CD4-positive, alpha-beta T cell treated with Interleukin-1 beta for 1 hour (primary cell): ENCODE measurements at regions not wholly inside any gene's neighbourhood (a gene's known extent, or its start where the extent isn't known, plus 50 kb on each side); places are given as distances from the start of the nearest gene placed in this dataset.

ENCODE experiments used
- DNase-seq, 2 donors: peaks; one replicate each; pipeline ENCODE4 v3.0.0-alpha.2; 2020 to 2022

DNA sequence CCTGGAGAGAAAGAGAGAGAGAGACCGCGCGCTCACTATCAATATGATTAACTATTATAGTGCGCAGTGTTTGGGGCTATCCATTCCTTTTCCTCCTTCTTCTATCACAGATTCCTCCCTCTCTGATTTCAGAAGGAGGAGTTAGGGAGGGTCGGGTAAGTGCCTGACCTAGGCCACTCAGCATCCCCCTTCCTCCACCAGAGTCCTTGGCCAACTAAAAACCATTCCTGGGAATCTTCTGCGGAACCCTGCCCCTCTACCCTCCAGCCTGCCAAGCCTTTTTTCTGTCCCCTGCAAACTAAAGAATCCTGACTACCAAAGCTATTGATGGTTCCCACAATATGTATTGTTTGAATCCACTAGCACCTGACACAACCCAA lies 256.2 kb upstream of the NFE2L3 start:
- no peak for DNase-seq

GRCh38 chr7:25897261-25897782 lies 254.7 kb upstream of the NFE2L3 start:
- DNase-seq: no peak

DNA sequence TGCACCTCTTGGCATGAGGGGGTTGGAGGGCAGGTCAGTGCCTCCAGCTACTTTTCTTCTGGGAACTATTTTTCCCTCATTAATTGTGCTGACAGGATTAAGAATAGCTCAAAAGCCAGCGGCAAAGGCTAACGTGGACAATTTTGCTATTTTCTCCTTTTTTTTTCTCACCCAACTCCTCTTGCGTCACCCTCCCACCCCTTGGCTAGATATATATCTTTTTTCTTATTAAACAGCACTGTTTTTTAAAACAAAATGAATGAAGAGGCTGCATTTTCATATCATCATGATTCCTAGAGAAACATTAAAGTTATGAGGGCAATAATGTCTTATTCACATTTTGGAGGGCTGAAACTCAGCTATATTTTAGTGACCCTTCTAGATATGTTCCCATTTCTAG lies 251.8 kb upstream of the NFE2L3 start:
- DNase-seq: no peak

DNA sequence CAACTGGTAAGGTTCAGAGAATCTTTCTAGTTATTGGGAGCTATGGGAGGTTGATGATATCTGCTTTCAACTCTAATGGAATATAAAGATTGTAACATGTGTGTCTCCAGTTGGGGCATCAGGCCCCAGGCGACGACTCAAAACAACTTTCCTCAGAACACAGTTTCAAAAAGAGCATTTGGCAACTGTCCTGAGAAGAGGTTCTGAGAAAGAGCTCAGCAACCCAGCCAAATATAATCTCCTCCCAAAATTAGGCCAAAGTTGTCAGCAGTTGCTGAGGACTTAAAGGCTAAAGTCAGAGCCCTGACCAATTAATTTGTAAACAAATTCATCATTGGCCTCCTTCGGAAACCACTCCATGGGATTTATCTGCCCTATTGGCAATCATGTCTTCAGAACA lies 251.1 kb upstream of the NFE2L3 start:
- DNase-seq: no peak

GRCh38 chr7:25901658-25902057 lies 250.3 kb upstream of the NFE2L3 start:
- DNase-seq: no peak

DNA sequence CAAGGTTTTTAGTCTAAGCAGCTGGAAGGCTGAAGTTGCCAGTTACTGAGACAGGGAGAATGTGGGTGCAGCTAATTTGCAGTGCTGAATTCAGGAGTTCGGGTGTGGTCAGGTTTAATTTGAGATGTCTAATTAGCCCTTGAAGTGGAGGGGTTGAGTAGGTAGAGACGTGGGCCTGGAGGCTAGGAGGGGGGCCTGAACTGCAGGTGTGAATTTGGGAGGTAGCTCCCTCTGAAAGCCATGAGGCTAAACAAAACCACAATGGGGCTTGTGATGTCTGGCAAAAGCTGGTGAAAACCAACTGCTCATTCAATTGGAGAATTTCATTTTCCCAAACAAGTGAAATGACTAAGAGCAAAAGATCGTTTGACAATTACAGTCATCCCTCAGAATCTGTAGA lies 246.0 kb upstream of the NFE2L3 start:
- no peak for DNase-seq

GRCh38 chr7:25906760-25907159 lies 245.2 kb upstream of the NFE2L3 start:
- DNase-seq: no peak

DNA sequence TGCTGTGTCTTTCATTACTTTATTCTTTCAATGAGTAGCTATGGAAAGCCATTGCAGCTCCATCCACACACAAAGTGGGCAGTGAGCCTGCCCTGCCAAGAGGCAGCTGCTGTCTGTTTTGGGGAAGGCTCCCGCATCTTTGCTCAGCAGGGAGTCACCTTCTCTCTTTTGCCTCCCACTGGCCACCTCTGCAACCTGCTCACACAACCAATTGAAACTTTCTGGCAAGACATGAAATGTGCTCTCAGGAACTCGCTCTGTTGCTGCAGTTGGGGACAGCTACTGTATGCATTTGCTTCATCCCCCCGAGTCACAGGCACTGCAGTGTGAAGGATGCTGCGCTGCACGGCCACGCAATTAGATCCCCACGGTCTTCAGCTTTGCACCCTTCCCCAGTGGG lies 244.8 kb upstream of the NFE2L3 start:
- no peak for DNase-seq

GRCh38 chr7:25907731-25908130 lies 244.3 kb upstream of the NFE2L3 start:
- no peak for DNase-seq

DNA sequence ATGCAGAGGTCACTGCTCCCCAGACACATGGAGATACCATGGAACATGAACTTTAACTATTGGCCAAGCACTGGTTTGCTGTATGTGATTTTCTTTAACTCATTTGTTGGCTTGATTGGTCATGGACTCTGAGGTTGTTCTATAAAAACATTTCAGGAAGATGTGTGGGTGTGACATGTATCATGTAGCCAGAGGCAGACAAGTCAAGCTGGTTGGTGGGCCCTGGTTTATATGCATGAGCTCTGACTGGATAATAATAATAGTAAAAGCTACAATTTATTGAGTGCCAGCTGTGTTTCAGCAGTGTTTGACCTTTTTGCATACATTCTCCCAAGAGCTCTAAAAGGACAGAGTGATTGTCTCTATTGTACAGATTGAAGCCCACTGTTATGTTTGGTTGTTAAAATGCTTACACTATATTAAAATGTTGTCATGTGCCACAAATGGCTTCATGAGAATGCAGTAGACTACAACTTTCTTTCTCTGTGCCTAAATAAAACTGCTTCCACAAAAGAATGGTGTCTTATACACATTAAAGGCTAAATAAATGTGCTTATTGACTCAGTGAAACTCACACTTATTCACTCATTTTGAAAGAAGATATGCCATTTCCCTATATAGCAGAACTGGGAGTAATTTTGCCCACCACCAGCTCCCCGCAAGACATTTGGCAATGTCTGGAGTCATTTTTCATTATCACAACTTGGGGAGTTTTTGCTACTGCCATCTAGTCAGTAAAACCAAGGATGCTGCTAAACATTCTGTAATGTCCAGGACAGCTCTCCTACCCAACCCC lies 243.6 kb upstream of the NFE2L3 start:
- no peak for DNase-seq

DNA sequence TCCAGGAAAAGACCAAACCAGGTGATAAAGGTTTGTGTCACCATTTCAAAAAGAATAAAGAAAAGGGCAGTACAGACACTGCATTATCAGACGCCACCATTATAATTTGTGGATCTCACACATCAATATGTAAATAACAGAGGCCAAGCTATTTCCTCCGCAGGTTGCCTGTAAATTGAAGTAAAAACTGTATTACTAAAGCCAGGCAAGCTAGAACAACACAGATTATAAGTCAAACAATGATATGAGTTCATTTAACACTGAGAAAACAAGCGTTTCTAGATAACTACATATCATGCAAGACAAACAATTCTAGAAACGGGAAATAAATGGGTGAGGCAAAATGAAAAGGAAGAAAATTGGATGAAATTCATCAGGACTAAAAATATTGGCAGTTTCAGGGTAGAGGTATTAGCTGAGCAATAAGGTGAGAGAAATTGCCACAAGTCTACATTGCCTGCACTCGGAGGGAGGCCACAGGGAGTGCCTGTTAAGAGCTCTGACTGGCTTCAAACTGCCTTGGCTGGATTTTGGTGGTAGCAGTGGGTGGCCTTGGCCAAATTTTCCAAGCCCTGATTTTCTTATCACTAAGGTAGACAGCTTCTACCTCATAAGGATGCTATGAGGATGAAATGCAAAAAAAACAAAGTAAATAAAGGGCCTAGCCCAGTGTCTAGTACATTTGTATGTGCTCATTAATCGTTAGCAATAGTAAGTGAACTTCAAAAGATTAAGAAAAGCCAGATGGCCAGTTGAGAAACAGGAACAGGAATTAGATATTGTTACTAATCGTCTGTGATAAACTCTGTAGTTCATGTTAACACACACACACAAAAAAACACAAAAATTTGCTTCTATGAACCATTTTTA lies 240.0 kb upstream of the NFE2L3 start:
- no peak for DNase-seq

GRCh38 chr7:25913598-25914224 lies 238.3 kb upstream of the NFE2L3 start:
- DNase-seq: no peak

DNA sequence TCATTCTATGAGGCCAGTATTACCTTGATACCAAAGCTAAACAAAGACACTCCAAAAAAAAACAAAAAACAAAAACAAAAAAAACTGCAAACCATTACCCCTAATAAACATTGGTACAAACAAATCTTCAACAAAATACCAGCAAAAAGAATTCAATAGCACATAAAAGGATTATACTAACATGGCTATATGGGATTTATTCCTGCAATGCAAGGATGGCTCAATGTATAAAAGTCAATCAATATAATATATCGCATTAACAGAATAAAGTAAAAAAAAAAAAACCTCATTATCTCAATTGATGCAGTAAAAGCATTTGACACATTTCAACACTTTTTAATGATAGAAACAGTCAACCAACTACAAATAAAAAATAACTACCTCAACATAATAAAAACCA lies 233.3 kb upstream of the NFE2L3 start:
- DNase-seq: no peak

DNA sequence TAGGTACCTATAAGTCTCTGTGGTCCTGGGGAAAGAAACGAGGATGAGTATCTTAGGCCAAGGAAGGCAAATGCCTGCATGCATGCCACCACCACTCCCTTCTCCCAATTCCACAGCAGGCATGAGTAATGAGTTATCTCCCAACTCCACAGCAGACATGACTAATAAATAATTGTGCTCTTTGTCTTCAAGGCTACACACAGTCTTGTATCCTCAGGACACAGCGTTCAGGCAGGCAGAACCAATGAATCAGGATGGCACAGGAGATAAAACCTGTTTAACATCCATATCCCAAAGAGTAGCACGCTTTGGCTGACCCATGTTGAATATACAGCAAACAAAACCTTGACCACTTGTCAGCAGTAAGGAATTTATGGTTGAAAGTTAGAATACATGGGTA lies 229.7 kb upstream of the NFE2L3 start:
- no peak for DNase-seq

- DNase-seq: no peak
Observed at GRCh38 chr7:25923741-25924460, 228.1 kb upstream of the NFE2L3 start.

DNA sequence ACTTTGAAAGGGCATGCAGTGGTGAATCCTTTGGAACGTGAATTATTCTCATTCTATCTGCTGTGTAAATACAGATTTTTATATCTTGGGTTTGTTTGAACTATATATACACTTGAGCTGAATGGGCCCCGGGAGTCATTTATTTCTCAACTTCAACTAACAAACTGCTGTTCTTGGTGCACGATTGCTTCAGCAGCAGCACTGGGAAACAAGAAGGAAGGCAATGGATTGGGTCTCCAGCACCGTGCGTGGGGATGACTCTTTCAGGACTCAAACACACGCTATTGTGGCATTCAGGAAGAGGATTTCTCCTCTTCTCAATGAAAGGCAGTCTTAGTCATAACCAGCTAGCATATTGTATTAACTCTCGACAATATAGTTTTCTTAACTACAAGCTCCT lies 226.0 kb upstream of the NFE2L3 start:
- DNase-seq: no peak

DNA sequence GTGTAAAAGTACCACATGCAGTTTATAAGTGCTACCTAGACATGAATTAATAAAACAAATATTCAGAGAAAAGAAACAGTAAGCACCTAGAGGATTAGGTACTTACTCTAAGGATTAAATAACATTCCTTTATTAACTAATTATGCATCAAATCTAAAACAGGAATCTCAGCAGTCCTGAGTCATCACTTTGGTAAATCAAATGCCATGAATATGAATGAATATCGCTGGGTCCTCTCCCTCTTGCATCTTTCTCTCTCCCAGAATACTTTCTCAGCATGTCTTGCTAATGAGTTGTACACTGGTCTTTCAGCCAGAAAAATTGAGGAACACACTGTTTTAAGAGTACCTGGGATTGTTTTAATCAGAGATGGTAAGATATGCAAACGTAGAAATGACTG lies 225.5 kb upstream of the NFE2L3 start:
- no peak for DNase-seq

DNA sequence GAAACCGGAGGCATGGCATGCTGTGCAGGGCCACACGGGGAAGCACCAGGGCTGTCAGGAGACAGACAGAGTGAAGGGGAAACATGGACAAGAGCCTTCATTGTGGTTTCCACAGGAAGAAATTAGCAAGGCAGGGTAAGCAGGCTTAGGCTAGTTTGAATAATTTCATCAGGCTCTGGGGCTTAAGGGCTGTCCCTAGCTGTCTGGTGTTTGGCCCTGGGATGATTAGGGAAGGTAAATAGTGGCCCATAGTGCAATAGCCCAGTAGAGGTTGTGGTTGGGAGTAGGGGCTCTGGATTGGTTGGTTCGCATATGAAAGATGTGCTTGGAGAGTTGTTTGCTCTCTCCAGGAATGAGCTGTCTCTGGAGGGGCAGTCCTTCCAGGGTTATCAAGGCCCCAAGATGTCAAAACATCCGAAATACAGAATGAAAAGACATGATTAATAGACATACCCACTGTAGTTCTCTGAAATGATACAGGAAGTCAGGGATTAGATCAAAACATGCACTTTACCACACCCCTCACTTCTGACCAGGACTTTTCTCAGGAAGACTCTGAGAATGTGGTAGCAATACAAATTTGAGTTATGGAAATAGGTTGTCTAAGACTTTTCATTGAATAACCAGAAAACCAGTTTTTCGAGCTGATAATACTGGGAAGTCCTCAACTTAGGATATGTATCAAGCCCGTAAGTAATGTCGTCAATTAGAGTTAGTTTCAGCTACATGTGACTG lies 224.9 kb upstream of the NFE2L3 start:
- DNase-seq: no peak

GRCh38 chr7:25927626-25927978 lies 224.4 kb upstream of the NFE2L3 start:
- DNase-seq: no peak

DNA sequence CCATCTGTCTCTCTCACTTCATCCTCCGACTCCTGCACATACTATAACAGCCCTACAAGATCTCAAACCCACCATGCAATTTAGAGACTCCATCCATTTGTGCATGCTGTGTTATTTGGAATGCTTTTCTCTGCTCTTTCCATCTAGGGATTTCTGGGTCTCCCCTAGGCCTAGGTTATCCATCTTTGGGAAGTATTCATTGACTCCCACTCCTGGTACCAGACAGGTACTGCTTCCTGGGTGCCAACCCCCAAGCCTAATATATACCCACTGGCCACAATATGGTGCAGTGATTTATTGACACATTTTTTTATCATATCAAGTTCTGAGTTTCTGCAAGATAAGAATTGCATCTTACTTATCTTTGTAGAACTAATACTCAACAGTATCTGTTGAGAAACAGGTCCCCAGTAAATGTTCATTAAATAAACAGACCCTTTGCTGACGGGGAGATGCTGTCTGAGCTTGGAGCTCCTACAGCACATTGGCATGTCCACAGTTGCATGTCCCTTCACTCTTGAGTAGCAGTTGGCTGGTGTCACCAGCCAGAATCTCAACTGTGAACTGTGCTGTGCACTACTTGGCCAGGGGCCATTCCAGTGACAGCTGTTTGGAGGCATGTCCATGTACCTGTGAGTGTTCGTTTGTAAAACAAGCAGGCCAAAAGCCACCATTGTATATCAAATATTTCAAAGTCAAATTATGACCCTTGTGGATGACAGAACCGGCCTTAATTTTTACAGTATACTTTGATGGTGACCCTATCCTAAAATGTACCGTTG lies 223.3 kb upstream of the NFE2L3 start:
- no peak for DNase-seq

GRCh38 chr7:25929448-25929847 lies 222.6 kb upstream of the NFE2L3 start:
- no peak for DNase-seq
